ENCODE measurements at regions not wholly inside any gene's neighbourhood (a gene's known extent, or its start where the extent isn't known, plus 50 kb on each side); places are given as distances from the start of the nearest gene placed in this dataset.

DNA sequence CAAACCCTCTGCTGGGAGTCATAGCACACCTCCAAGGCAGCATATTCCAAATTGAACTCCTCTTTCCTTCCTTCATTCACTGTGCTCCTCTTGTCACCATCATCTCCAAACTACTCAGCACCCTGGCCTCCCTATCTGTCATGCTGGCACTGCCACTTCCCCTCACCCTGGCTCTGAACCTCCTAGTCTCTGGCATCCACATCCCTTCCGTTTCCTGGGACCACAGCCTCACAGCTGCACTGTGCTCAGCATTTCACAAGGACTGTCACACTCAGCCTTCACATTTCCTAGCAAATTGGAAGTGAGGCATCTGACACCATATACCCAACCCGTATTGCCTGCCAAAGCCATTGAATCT, 124.7 kb downstream of the WDR11 start:
- Histone ChIP-seq H3K9me3 (ENCODE audit: control extremely low read depth in 1 of 3, control insufficient read depth in 2 of 3, insufficient read depth in 1 of 3, low read length in 2 of 3) (peaks cover 0 to 24% (median 0%) of the 10 kb centered on the region in 3 donors), H3K9ac (ENCODE audit: low read length) (no peak overlapping the region), H3K27me3 (replicated peaks in 1 of 4; ENCODE audit: control extremely low read depth in 1 of 4, control insufficient read depth in 3 of 4, insufficient read depth in 4 of 4, low read length in 3 of 4) (peaks cover 0 to 29% (median 9%) of the 10 kb centered on the region in 4 experiments), H4K20me1 (ENCODE audit: control insufficient read depth, insufficient read depth, low read length, poor library complexity, severe bottlenecking) (no peaks in the 10 kb centered on the region), H3K27ac (ENCODE audit: low read length in 2 of 2) (no peak overlapping the region), H3K4me1 (ENCODE audit: control insufficient read depth in 2 of 2, insufficient read depth in 2 of 2, low read length in 2 of 2) (peaks cover 0 to 6% of the 10 kb centered on the region in 2 donors), H3K4me2 (replicated peaks; ENCODE audit: low read depth, low read length, poor library complexity, severe bottlenecking) (no peak overlapping the region), H3K36me3 (replicated peaks in 1 of 2; ENCODE audit: control extremely low read depth in 1 of 2, control insufficient read depth in 1 of 2, extremely low read depth in 1 of 2, insufficient read depth in 2 of 2, low read length in 1 of 2) (no peaks in the 10 kb centered on the region), H3K4me3 (ENCODE audit: control extremely low read depth in 1 of 5, extremely low read depth in 1 of 5, insufficient read depth in 1 of 5, low read depth in 2 of 5, low read length in 4 of 5) (no peak overlapping the region), H2AFZ (ENCODE audit: insufficient read depth, low read depth, low read length, poor library complexity, severe bottlenecking) (no peak overlapping the region), H3K79me2 (ENCODE audit: control insufficient read depth, insufficient read depth, low read length) (no peaks in the 10 kb centered on the region)
- peaks cover 9% of the 10 kb centered on the region for H3K9me3 Mint-ChIP-seq (ENCODE audit: insufficient read depth)
- intact Hi-C loops (cut with micrococcal nuclease), result no loop called here
- no peak overlapping the region for H3K27ac Mint-ChIP-seq
- WGBS (ENCODE audit: insufficient coverage), result 79% methylated on average over 2 of the region's 2 CpGs
- CTCF ChIA-PET, result no interaction called here
- ATAC-seq (ENCODE audit: low read depth), result no peak
- TF ChIP-seq, protein P1, sequence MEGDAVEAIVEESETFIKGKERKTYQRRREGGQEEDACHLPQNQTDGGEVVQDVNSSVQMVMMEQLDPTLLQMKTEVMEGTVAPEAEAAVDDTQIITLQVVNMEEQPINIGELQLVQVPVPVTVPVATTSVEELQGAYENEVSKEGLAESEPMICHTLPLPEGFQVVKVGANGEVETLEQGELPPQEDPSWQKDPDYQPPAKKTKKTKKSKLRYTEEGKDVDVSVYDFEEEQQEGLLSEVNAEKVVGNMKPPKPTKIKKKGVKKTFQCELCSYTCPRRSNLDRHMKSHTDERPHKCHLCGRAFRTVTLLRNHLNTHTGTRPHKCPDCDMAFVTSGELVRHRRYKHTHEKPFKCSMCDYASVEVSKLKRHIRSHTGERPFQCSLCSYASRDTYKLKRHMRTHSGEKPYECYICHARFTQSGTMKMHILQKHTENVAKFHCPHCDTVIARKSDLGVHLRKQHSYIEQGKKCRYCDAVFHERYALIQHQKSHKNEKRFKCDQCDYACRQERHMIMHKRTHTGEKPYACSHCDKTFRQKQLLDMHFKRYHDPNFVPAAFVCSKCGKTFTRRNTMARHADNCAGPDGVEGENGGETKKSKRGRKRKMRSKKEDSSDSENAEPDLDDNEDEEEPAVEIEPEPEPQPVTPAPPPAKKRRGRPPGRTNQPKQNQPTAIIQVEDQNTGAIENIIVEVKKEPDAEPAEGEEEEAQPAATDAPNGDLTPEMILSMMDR (IDR thresholded peaks at IDR 0.05), result no peak
- TF ChIP-seq EZH2 (IDR thresholded peaks at IDR 0.05; ENCODE audit: borderline replicate concordance, insufficient read depth, low read depth, low read length, poor library complexity, severe bottlenecking), result no peak
- no peak for DNase-seq
- peaks cover 58% of the 10 kb centered on the region for H3K27me3 Mint-ChIP-seq
- peaks cover 7% of the 10 kb centered on the region for H3K4me1 Mint-ChIP-seq
- POLR2A ChIA-PET, result no interaction called here
- H3K4me3 Mint-ChIP-seq, result no peak overlapping the region

DNA sequence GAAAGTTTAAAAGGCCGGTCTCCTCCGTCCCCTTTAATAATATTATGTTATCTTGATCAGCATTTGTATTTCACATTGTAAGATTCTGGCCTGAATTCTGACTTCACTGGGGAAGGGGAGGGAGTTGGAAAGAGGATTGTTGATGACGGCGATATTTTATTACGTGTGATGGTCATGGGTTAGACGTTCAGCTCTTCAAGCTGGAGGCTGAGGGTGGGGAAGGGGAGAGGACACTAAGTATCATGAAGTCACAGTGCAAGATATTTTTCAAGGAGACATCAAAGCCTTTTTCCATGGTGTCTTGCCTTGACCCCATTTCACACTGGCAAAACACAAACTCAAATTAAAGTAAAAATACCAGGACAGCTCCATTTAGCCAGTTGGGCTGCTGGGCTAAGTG, 126.7 kb downstream of the WDR11 start:
- peaks cover 60% of the 10 kb centered on the region for H3K27me3 Mint-ChIP-seq
- Histone ChIP-seq H4K20me1 (ENCODE audit: control insufficient read depth, insufficient read depth, low read length, poor library complexity, severe bottlenecking) (no peaks in the 10 kb centered on the region), H3K36me3 (replicated peaks in 1 of 2; ENCODE audit: control extremely low read depth in 1 of 2, control insufficient read depth in 1 of 2, extremely low read depth in 1 of 2, insufficient read depth in 2 of 2, low read length in 1 of 2) (no peaks in the 10 kb centered on the region), H3K79me2 (ENCODE audit: control insufficient read depth, insufficient read depth, low read length) (no peaks in the 10 kb centered on the region), H3K9me3 (ENCODE audit: control extremely low read depth in 1 of 3, control insufficient read depth in 2 of 3, insufficient read depth in 1 of 3, low read length in 2 of 3) (peaks cover 0 to 24% (median 0%) of the 10 kb centered on the region in 3 donors), H3K4me1 (ENCODE audit: control insufficient read depth in 2 of 2, insufficient read depth in 2 of 2, low read length in 2 of 2) (peaks cover 0 to 6% of the 10 kb centered on the region in 2 donors), H3K4me3 (ENCODE audit: control extremely low read depth in 1 of 5, extremely low read depth in 1 of 5, insufficient read depth in 1 of 5, low read depth in 2 of 5, low read length in 4 of 5) (no peak overlapping the region), H2AFZ (ENCODE audit: insufficient read depth, low read depth, low read length, poor library complexity, severe bottlenecking) (no peak overlapping the region), H3K4me2 (replicated peaks; ENCODE audit: low read depth, low read length, poor library complexity, severe bottlenecking) (no peak overlapping the region), H3K27ac (ENCODE audit: low read length in 2 of 2) (no peak overlapping the region), H3K27me3 (replicated peaks in 1 of 4; ENCODE audit: control extremely low read depth in 1 of 4, control insufficient read depth in 3 of 4, insufficient read depth in 4 of 4, low read length in 3 of 4) (peaks cover 0 to 38% (median 13%) of the 10 kb centered on the region in 4 experiments), H3K9ac (ENCODE audit: low read length) (no peak overlapping the region)
- peaks cover 7% of the 10 kb centered on the region for H3K4me1 Mint-ChIP-seq
- DNase-seq (no peak), ATAC-seq (ENCODE audit: low read depth) (no peak)
- H3K27ac Mint-ChIP-seq, result no peak overlapping the region
- CTCF ChIA-PET, result no interaction called here
- H3K9me3 Mint-ChIP-seq (ENCODE audit: insufficient read depth), result peaks cover 9% of the 10 kb centered on the region
- TF ChIP-seq, protein P1 (IDR thresholded peaks at IDR 0.05), result no peak
- TF ChIP-seq EZH2 (IDR thresholded peaks at IDR 0.05; ENCODE audit: borderline replicate concordance, insufficient read depth, low read depth, low read length, poor library complexity, severe bottlenecking), result no peak
- intact Hi-C loops (cut with micrococcal nuclease), result no loop called here
- WGBS (ENCODE audit: insufficient coverage), result 76% methylated on average over 4 of the region's 6 CpGs
- POLR2A ChIA-PET, result no interaction called here
- H3K4me3 Mint-ChIP-seq, result no peak overlapping the region

All from B cell (primary cell).